ENCODE measurements at regions not wholly inside any gene's neighbourhood (a gene's known extent, or its start where the extent isn't known, plus 50 kb on each side); places are given as distances from the start of the nearest gene placed in this dataset.

DNA sequence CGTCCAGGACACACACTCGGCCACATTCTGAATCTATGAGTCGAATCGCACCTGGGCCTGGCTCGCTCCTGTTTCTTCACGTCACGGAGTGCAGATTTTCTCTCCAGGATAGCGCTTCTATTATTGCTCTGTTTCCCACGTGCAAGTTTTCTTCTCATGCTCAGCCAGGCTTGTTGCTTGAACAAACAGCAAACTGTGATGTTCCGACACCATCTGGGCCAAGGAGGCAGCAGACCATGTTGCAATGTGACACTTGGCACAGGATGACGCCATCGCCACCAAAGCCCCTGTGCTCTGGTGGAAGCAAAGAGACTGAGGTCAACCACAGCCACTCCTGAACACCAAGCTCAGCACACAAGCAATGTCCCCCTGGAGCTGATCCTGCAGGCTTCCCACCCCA lies 507.1 kb upstream of the ADARB2 start:
- Histone ChIP-seq H3K4me2 (no peak overlapping the region), H4K20me1 (ENCODE audit: insufficient read depth, poor library complexity, severe bottlenecking) (no peaks in the 10 kb centered on the region), H3K9me3 (ENCODE audit: low read depth) (no peaks in the 10 kb centered on the region), H2AFZ (no peak overlapping the region), H3K4me3 (no peak overlapping the region), H3K4me1 (ENCODE audit: insufficient read depth) (no peaks in the 10 kb centered on the region), H3K9me2 (replicated peaks; ENCODE audit: insufficient read depth) (no peaks in the 10 kb centered on the region), H3K79me2 (no peaks in the 10 kb centered on the region), H3K36me3 (replicated peaks; ENCODE audit: insufficient read depth, low read depth) (no peaks in the 10 kb centered on the region), H3K27me3 (no peaks in the 10 kb centered on the region), H3K27ac (no peak overlapping the region)
- DNase-seq (ENCODE audit: low spot score), result no peak
- TF ChIP-seq, protein P1, sequence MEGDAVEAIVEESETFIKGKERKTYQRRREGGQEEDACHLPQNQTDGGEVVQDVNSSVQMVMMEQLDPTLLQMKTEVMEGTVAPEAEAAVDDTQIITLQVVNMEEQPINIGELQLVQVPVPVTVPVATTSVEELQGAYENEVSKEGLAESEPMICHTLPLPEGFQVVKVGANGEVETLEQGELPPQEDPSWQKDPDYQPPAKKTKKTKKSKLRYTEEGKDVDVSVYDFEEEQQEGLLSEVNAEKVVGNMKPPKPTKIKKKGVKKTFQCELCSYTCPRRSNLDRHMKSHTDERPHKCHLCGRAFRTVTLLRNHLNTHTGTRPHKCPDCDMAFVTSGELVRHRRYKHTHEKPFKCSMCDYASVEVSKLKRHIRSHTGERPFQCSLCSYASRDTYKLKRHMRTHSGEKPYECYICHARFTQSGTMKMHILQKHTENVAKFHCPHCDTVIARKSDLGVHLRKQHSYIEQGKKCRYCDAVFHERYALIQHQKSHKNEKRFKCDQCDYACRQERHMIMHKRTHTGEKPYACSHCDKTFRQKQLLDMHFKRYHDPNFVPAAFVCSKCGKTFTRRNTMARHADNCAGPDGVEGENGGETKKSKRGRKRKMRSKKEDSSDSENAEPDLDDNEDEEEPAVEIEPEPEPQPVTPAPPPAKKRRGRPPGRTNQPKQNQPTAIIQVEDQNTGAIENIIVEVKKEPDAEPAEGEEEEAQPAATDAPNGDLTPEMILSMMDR (IDR thresholded peaks at IDR 0.05; ENCODE audit: poor library complexity), result no peak
- no peak for TF ChIP-seq EZH2phosphoT487 (IDR thresholded peaks at IDR 0.05; ENCODE audit: low read depth, severe bottlenecking, unreplicated experiment)
- no peak for TF ChIP-seq EZH2 (IDR thresholded peaks at IDR 0.05; ENCODE audit: borderline replicate concordance)
- whole genome bisulfite sequencing (ENCODE audit: low lambda C conversion rate, missing lambda C conversion rate), result 92% methylated on average over 12 of the region's 12 CpGs

DNA sequence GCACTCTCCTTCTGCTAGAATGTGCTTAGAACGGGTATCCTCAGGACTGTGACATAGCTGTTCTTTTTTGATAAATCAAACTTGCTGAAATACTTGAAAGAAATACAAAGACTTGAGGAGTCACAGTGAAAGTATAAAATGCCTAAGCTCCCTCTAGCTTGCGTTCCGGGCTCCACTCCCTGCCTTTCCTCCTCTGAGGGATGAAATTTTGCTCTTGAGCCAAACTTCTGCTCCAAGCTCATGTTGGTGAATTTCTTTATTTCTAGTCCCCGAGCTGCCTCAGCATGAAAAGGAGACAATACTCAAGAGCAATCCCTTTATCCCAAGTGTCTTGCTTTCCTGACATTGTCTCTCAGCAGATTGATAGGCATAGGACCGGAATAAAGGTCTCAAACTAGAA lies 499.6 kb upstream of the ADARB2 start:
- no peak overlapping the region for H3K4me3 ChIP-seq

DNA sequence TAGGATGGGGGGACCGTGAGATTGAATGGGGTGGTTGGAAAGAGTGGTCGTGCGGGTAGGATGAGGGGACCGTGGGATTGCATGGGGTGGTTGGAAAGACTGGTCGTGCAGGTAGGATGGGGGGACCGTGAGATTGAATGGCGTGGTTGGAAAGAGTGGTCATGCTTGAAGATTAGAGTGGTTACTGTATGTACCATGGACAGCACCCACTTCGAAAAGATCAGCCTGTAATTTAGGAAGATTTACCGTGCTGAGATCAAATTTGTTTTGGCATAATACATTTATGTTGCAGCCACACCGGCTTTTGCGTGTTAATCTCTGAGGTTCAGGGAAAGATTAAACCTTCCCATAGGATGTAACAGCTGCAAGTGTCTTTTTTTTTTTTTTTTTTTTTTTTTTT lies 495.2 kb upstream of the ADARB2 start:
- no peaks in the 10 kb centered on the region for H3K36me3 ChIP-seq (replicated peaks; ENCODE audit: insufficient read depth, low read depth)
- H3K79me2 ChIP-seq, result no peaks in the 10 kb centered on the region
- H2AFZ ChIP-seq, result no peak overlapping the region
- H3K27ac ChIP-seq, result no peak overlapping the region
- no peaks in the 10 kb centered on the region for H4K20me1 ChIP-seq (ENCODE audit: insufficient read depth, poor library complexity, severe bottlenecking)
- WGBS (ENCODE audit: low lambda C conversion rate, missing lambda C conversion rate), result 81% methylated on average over 9 of the region's 11 CpGs
- no peak overlapping the region for H3K4me2 ChIP-seq
- no peaks in the 10 kb centered on the region for H3K27me3 ChIP-seq
- no peaks in the 10 kb centered on the region for H3K4me1 ChIP-seq (ENCODE audit: insufficient read depth)
- no peaks in the 10 kb centered on the region for H3K9me3 ChIP-seq (ENCODE audit: low read depth)
- no peak for DNase-seq (ENCODE audit: low spot score)
- H3K9me2 ChIP-seq (replicated peaks; ENCODE audit: insufficient read depth), result no peaks in the 10 kb centered on the region
- TF ChIP-seq EZH2phosphoT487 (IDR thresholded peaks at IDR 0.05; ENCODE audit: low read depth, severe bottlenecking, unreplicated experiment) (no peak), EZH2 (IDR thresholded peaks at IDR 0.05; ENCODE audit: borderline replicate concordance) (no peak)
- TF ChIP-seq, protein P1 (IDR thresholded peaks at IDR 0.05; ENCODE audit: poor library complexity), result no peak
- H3K4me3 ChIP-seq, result no peak overlapping the region

More for the DNA sequence above, 499.6 kb upstream of the ADARB2 start:
- TF ChIP-seq, protein P1 (IDR thresholded peaks at IDR 0.05; ENCODE audit: poor library complexity), result no peak
- no peak for TF ChIP-seq EZH2phosphoT487 (IDR thresholded peaks at IDR 0.05; ENCODE audit: low read depth, severe bottlenecking, unreplicated experiment)
- no peak for TF ChIP-seq EZH2 (IDR thresholded peaks at IDR 0.05; ENCODE audit: borderline replicate concordance)
- no peaks in the 10 kb centered on the region for H3K9me3 ChIP-seq (ENCODE audit: low read depth)
- H2AFZ ChIP-seq, result no peak overlapping the region
- H3K4me1 ChIP-seq (ENCODE audit: insufficient read depth), result no peaks in the 10 kb centered on the region
- no peaks in the 10 kb centered on the region for H3K79me2 ChIP-seq
- 84% methylated on average over 5 of the region's 5 CpGs for WGBS (ENCODE audit: low lambda C conversion rate, missing lambda C conversion rate)
- no peak overlapping the region for H3K27ac ChIP-seq
- H3K4me2 ChIP-seq, result no peak overlapping the region
- H4K20me1 ChIP-seq (ENCODE audit: insufficient read depth, poor library complexity, severe bottlenecking), result no peaks in the 10 kb centered on the region
- no peaks in the 10 kb centered on the region for H3K36me3 ChIP-seq (replicated peaks; ENCODE audit: insufficient read depth, low read depth)
- no peaks in the 10 kb centered on the region for H3K27me3 ChIP-seq
- H3K9me2 ChIP-seq (replicated peaks; ENCODE audit: insufficient read depth), result no peaks in the 10 kb centered on the region
- DNase-seq (ENCODE audit: low spot score), result no peak

DNA sequence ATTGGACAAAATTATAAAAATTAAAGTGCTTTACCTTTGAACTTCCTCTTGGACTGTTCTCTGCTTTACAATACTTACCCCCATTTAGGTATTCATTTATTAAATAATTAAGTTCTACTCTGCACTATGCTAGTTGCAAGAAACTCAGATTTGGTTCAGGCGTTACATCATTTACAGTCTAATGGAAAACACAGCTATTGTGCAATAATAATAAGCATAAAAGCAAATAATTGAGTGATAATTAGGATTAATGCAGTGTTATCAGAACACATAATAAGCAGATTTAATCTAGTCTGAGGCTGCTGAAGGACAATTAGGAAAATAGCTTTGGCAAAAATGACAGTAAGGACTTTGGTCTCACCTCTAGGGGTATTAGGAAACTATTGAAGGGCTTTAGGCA lies 493.2 kb upstream of the ADARB2 start:
- H3K4me2 ChIP-seq, result no peak overlapping the region

More for the DNA sequence above, 493.2 kb upstream of the ADARB2 start:
- Histone ChIP-seq H3K9me2 (replicated peaks; ENCODE audit: insufficient read depth) (no peaks in the 10 kb centered on the region), H3K27ac (no peak overlapping the region), H2AFZ (no peak overlapping the region), H3K4me1 (ENCODE audit: insufficient read depth) (no peaks in the 10 kb centered on the region), H3K27me3 (no peaks in the 10 kb centered on the region), H3K36me3 (replicated peaks; ENCODE audit: insufficient read depth, low read depth) (no peaks in the 10 kb centered on the region), H3K4me3 (no peak overlapping the region), H4K20me1 (ENCODE audit: insufficient read depth, poor library complexity, severe bottlenecking) (no peaks in the 10 kb centered on the region), H3K79me2 (no peaks in the 10 kb centered on the region), H3K9me3 (ENCODE audit: low read depth) (no peaks in the 10 kb centered on the region)
- no peak for DNase-seq (ENCODE audit: low spot score)
- TF ChIP-seq, protein P1 (IDR thresholded peaks at IDR 0.05; ENCODE audit: poor library complexity), result no peak
- TF ChIP-seq EZH2 (IDR thresholded peaks at IDR 0.05; ENCODE audit: borderline replicate concordance) (no peak), EZH2phosphoT487 (IDR thresholded peaks at IDR 0.05; ENCODE audit: low read depth, severe bottlenecking, unreplicated experiment) (no peak)
- 82% methylated on average over 1 of the region's 1 CpG for WGBS (ENCODE audit: low lambda C conversion rate, missing lambda C conversion rate)
